SK-N-SH (cell line): ENCODE measurements at regions not wholly inside any gene's neighbourhood (a gene's known extent, or its start where the extent isn't known, plus 50 kb on each side); places are given as distances from the start of the nearest gene placed in this dataset.

Experiments used
- CTCF ChIA-PET: fragments of 300-600, 350-600 bp; formaldehyde crosslinking; extraction: SDS; loops from one replicate; lab custom pipeline; 2021; lab: Yijun Ruan, JAX
- POLR2A ChIA-PET: fragments of 350-600 bp; sonication (Branson Sonifier 250); formaldehyde crosslinking; extraction: SDS; loops from one replicate; lab custom pipeline; 2020; ENCODE audit warnings: antibody characterized with exemption, inconsistent platforms; lab: Yijun Ruan, JAX
- DNase-seq: peaks from one replicate; pipeline ENCODE4 v3.0.0; 2012
- H2AFZ ChIP-seq: fragments of 200-600 bp; sonication (generic); 2 replicates; pipeline ENCODE4 v1.8.1; 2016; ENCODE audit warnings: antibody characterized with exemption, mild to moderate bottlenecking, low read depth
- H3F3A ChIP-seq: fragments of 200-600 bp; sonication (generic); replicated peaks from 2 replicates; pipeline ENCODE3; 2016; ENCODE audit warnings: antibody characterized with exemption, mild to moderate bottlenecking; ENCODE audit not compliant: insufficient read depth
- H3K27ac ChIP-seq, 2 experiments: fragments of 200-500 bp in 1 of 2; fragments of 200-600 bp in 1 of 2; sonication (Bioruptor generic) in 1 of 2; sonication (generic), shearing (Covaris generic) in 1 of 2; 2 replicates each; pipeline versions ENCODE4 v1.5.1 to v1.6.1; 2014 to 2016; ENCODE audit warnings: low read depth in 2 of 2, inconsistent platforms in 1 of 2, low read length in 1 of 2, mild to moderate bottlenecking in 1 of 2, mixed read lengths in 1 of 2
- H3K27me3 ChIP-seq: fragments of 200-600 bp; sonication (generic), shearing (Covaris generic); 2 replicates; pipeline ENCODE4 v1.6.1; 2016; ENCODE audit warnings: mixed run types; ENCODE audit not compliant: insufficient read depth
- H3K36me3 ChIP-seq, 2 experiments: fragments of 200-500 bp in 1 of 2; fragments of 200-600 bp in 1 of 2; sonication (Bioruptor generic) in 1 of 2; sonication (generic) in 1 of 2; replicated peaks in 1 of 2; 2 replicates each; pipeline versions ENCODE3 to v1.5.1; 2014 to 2016; ENCODE audit warnings: low read length in 1 of 2, mild to moderate bottlenecking in 1 of 2; ENCODE audit not compliant: insufficient read depth in 2 of 2, control insufficient read depth in 1 of 2
- H3K4me1 ChIP-seq, 2 experiments: fragments of 200-500 bp in 1 of 2; fragments of 200-600 bp in 1 of 2; sonication (Bioruptor generic) in 1 of 2; sonication (generic), shearing (Covaris generic) in 1 of 2; 2 replicates each; pipeline versions ENCODE4 v1.5.1 to v1.6.1; 2014 to 2016; ENCODE audit warnings: low read depth in 1 of 2, low read length in 1 of 2, mixed run types in 1 of 2; ENCODE audit not compliant: insufficient read depth in 2 of 2, control insufficient read depth in 1 of 2
- H3K4me2 ChIP-seq: fragments of 200-600 bp; sonication (generic), shearing (Covaris generic); 2 replicates; pipeline ENCODE4 v1.6.1; 2017; ENCODE audit warnings: mixed run types
- H3K4me3 ChIP-seq, 2 experiments: fragments of 200-500 bp in 1 of 2; fragments of 200-600 bp in 1 of 2; sonication (Bioruptor generic) in 1 of 2; sonication (generic), shearing (Covaris generic) in 1 of 2; 2 replicates each; pipeline versions ENCODE4 v1.5.1 to v1.8.1; 2014 to 2016; ENCODE audit warnings: low read depth in 2 of 2, inconsistent platforms in 1 of 2, low read length in 1 of 2, mild to moderate bottlenecking in 1 of 2, mixed read lengths in 1 of 2, moderate library complexity in 1 of 2
- H3K79me2 ChIP-seq: fragments of 200-600 bp; sonication (generic); 2 replicates; pipeline ENCODE4 v1.8.1; 2017; ENCODE audit warnings: mild to moderate bottlenecking; ENCODE audit not compliant: insufficient read depth
- H3K9ac ChIP-seq: fragments of 200-600 bp; sonication (generic); 2 replicates; pipeline ENCODE4 v1.6.1; 2017; ENCODE audit warnings: mixed run types
- H3K9me2 ChIP-seq: fragments of 200-600 bp; sonication (generic); 2 replicates; pipeline ENCODE4 v1.6.1; 2017; ENCODE audit warnings: mixed run types
- H3K9me3 ChIP-seq: fragments of 200-600 bp; sonication (generic); 2 replicates; pipeline ENCODE4 v1.6.1; 2017; ENCODE audit warnings: mixed run types, mild to moderate bottlenecking, moderate library complexity
- H4K20me1 ChIP-seq: fragments of 200-600 bp; sonication (generic); 2 replicates; pipeline ENCODE4 v1.6.1; 2017; ENCODE audit warnings: mild to moderate bottlenecking, mixed run types; ENCODE audit not compliant: insufficient read depth
- EP300 ChIP-seq, 2 experiments: IDR thresholded peaks; 2 replicates each; pipeline versions ENCODE4 v1.4.0 to v1.6.1; 2012; ENCODE audit warnings: borderline replicate concordance in 1 of 2, low read depth in 1 of 2, low read length in 1 of 2
- EZH2phosphoT487 ChIP-seq: fragments of 200-600 bp; sonication (generic); IDR thresholded peaks from 2 replicates; pipeline ENCODE4 v1.6.1; 2017; ENCODE audit warnings: low read depth, mixed run types, mild to moderate bottlenecking, antibody characterized with exemption, moderate library complexity, borderline replicate concordance
- FOSL2 ChIP-seq: IDR thresholded peaks from 2 replicates; pipeline ENCODE4 v1.4.0; 2012; ENCODE audit warnings: low read depth, mild to moderate bottlenecking, moderate library complexity, borderline replicate concordance
- FOXJ3 ChIP-seq: sonication (generic); formaldehyde crosslinking; IDR thresholded peaks from 2 replicates; pipeline ENCODE4 v1.5.1; 2020; ENCODE audit warnings: mild to moderate bottlenecking, missing genetic modification reagents
- FOXM1 ChIP-seq: IDR thresholded peaks from 2 replicates; pipeline ENCODE4 v1.4.0; 2012; ENCODE audit warnings: low read depth, mild to moderate bottlenecking
- GABPA ChIP-seq: IDR thresholded peaks from 2 replicates; pipeline ENCODE4 v1.4.0; 2012; ENCODE audit warnings: low read depth, mild to moderate bottlenecking
- GATA2 ChIP-seq: sonication (generic); formaldehyde crosslinking; IDR thresholded peaks from 2 replicates; pipeline ENCODE4 v1.5.0; 2020; ENCODE audit warnings: mild to moderate bottlenecking, missing genetic modification reagents
- JUND ChIP-seq: IDR thresholded peaks from 2 replicates; pipeline ENCODE4 v1.4.0; 2012
- MEF2A ChIP-seq: IDR thresholded peaks from 2 replicates; pipeline ENCODE4 v1.4.0; 2012; ENCODE audit warnings: low read depth, borderline replicate concordance
- NFIC ChIP-seq: IDR thresholded peaks from 2 replicates; pipeline ENCODE4 v1.4.0; 2012; ENCODE audit warnings: borderline replicate concordance
- POLR2AphosphoS5 ChIP-seq: IDR thresholded peaks from 2 replicates; pipeline ENCODE4 v1.6.1; 2012; ENCODE audit warnings: low read depth, low read length
- RAD21 ChIP-seq: IDR thresholded peaks from 2 replicates; pipeline ENCODE4 v1.6.1; 2012; ENCODE audit warnings: mild to moderate bottlenecking, low read length
- RCOR1 ChIP-seq: fragments of 150-350 bp; IDR thresholded peaks from 2 replicates; pipeline ENCODE4 v1.6.1; 2017; ENCODE audit warnings: antibody characterized with exemption, low read length
- RFX5 ChIP-seq: IDR thresholded peaks from 2 replicates; pipeline ENCODE4 v1.6.1; 2012; ENCODE audit warnings: mild to moderate bottlenecking, improper control_type of control experiment, low read length
- RXRA ChIP-seq: IDR thresholded peaks from 2 replicates; pipeline ENCODE4 v1.4.0; 2012; ENCODE audit warnings: low read depth, mild to moderate bottlenecking, borderline replicate concordance
- TAF1 ChIP-seq: IDR thresholded peaks from 2 replicates; pipeline ENCODE4 v1.6.1; 2012; ENCODE audit warnings: low read depth, mild to moderate bottlenecking, low read length, moderate library complexity, borderline replicate concordance
- TCF12 ChIP-seq: IDR thresholded peaks from 2 replicates; pipeline ENCODE4 v1.4.0; 2012
- whole genome bisulfite sequencing: methylation state at CpG from one replicate; pipeline ENCODE4 v1.1.6; 2017; ENCODE audit warnings: low lambda C conversion rate; 5-methylcytosine and 5-hydroxymethylcytosine counted together
- TF ChIP-seq, protein P1 (sequence below): IDR thresholded peaks from 2 replicates; pipeline ENCODE4 v1.4.0; 2012; ENCODE audit warnings: low read depth, borderline replicate concordance
- TF ChIP-seq, protein P2 (sequence below): IDR thresholded peaks from 2 replicates; pipeline ENCODE4 v1.4.0; 2012; ENCODE audit warnings: low read depth, borderline replicate concordance
- TF ChIP-seq, protein P3 (sequence below): IDR thresholded peaks from 2 replicates; pipeline ENCODE4; 2012

- TF ChIP-seq, protein P1, sequence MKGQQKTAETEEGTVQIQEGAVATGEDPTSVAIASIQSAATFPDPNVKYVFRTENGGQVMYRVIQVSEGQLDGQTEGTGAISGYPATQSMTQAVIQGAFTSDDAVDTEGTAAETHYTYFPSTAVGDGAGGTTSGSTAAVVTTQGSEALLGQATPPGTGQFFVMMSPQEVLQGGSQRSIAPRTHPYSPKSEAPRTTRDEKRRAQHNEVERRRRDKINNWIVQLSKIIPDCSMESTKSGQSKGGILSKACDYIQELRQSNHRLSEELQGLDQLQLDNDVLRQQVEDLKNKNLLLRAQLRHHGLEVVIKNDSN: no peak
- no peak for TF ChIP-seq FOXM1
These were observed 331.9 kb upstream of the FLRT2 start (continued) for GRCh38 chr14:85198001-85198400.

DNA sequence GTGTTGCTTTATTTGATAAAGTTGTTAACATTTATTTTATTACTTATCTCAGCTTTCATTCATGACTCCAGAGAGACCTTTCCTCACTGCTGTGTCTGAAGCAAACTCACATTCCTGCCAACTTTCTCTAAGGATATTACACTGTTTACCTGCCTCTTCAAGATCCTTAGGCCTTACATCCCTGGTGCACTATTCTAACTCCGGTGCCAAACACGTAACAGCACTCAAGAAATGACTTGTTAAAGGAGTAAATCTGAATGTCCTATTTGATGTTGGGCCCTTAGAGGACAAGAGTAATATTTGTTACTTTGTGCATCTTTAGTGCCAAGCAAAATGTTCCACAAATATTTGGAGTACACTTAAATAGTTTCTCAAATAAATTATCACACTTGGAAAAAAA lies 324.1 kb upstream of the FLRT2 start:
- WGBS: 33% methylated on average over 2 of the region's 2 CpGs
- Histone ChIP-seq H3F3A (no peaks in the 10 kb centered on the region), H3K9ac (no peak overlapping the region), H3K4me2 (no peak overlapping the region), H4K20me1 (no peaks in the 10 kb centered on the region), H3K79me2 (no peaks in the 10 kb centered on the region), H3K4me1 (no peaks in the 10 kb centered on the region), H3K9me2 (no peaks in the 10 kb centered on the region), H2AFZ (no peak overlapping the region), H3K4me3 (no peak overlapping the region), H3K27ac (no peak overlapping the region), H3K9me3 (no peaks in the 10 kb centered on the region), H3K27me3 (no peaks in the 10 kb centered on the region), H3K36me3 (no peaks in the 10 kb centered on the region)
- no peak for DNase-seq
- TF ChIP-seq FOSL2 (no peak), RXRA (no peak), EZH2phosphoT487 (no peak), MEF2A (no peak), RCOR1 (no peak), NFIC (no peak), TAF1 (no peak), RAD21 (no peak)
- TF ChIP-seq, protein P1: no peak
- TF ChIP-seq, protein P2, sequence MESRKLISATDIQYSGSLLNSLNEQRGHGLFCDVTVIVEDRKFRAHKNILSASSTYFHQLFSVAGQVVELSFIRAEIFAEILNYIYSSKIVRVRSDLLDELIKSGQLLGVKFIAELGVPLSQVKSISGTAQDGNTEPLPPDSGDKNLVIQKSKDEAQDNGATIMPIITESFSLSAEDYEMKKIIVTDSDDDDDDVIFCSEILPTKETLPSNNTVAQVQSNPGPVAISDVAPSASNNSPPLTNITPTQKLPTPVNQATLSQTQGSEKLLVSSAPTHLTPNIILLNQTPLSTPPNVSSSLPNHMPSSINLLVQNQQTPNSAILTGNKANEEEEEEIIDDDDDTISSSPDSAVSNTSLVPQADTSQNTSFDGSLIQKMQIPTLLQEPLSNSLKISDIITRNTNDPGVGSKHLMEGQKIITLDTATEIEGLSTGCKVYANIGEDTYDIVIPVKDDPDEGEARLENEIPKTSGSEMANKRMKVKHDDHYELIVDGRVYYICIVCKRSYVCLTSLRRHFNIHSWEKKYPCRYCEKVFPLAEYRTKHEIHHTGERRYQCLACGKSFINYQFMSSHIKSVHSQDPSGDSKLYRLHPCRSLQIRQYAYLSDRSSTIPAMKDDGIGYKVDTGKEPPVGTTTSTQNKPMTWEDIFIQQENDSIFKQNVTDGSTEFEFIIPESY: no peak
- ChIA-PET POLR2A (no interaction called here), CTCF (no interaction called here)

- Histone ChIP-seq H3K36me3 (no peaks in the 10 kb centered on the region), H3K4me3 (no peak overlapping the region), H3F3A (peaks cover 8% of the 10 kb centered on the region), H3K4me1 (no peaks in the 10 kb centered on the region), H3K9me3 (peaks cover 4% of the 10 kb centered on the region; the same call in 1 of the 2 replicates), H3K27me3 (no peaks in the 10 kb centered on the region), H3K27ac (no peak overlapping the region), H3K79me2 (no peaks in the 10 kb centered on the region), H3K9me2 (no peaks in the 10 kb centered on the region), H4K20me1 (no peaks in the 10 kb centered on the region), H2AFZ (no peak overlapping the region), H3K9ac (no peak overlapping the region), H3K4me2 (no peak overlapping the region)
- ChIA-PET CTCF (no interaction called here), POLR2A (no interaction called here)
- WGBS: 5% methylated on average over 4 of the region's 4 CpGs
- DNase-seq: no peak
- TF ChIP-seq RAD21: no peak
- TF ChIP-seq FOXJ3 (CRISPR knock-in tag): no peak
- peak in 1 of 2 experiments; percentile 41; a peak in 1 of 4 replicates for TF ChIP-seq EP300 (IDR thresholded peaks at IDR 0.05; ENCODE audit: borderline replicate concordance in 1 of 2, low read depth in 1 of 2, low read length in 1 of 2)
- peak; percentile 52 for TF ChIP-seq JUND
- TF ChIP-seq, protein P2: no peak
- TF ChIP-seq, protein P3, sequence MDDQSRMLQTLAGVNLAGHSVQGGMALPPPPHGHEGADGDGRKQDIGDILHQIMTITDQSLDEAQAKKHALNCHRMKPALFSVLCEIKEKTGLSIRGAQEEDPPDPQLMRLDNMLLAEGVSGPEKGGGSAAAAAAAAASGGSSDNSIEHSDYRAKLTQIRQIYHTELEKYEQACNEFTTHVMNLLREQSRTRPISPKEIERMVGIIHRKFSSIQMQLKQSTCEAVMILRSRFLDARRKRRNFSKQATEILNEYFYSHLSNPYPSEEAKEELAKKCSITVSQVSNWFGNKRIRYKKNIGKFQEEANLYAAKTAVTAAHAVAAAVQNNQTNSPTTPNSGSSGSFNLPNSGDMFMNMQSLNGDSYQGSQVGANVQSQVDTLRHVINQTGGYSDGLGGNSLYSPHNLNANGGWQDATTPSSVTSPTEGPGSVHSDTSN: peak; percentile 13; the same call in 1 of the 2 replicates
- no peak for TF ChIP-seq GATA2
- TF ChIP-seq POLR2AphosphoS5: no peak
- TF ChIP-seq FOSL2: peak; percentile 4; the same call in 1 of the 2 replicates
- no peak for TF ChIP-seq RFX5
- peak; percentile 66 for TF ChIP-seq TCF12
- TF ChIP-seq GABPA: no peak
These were observed 315.5 kb upstream of the FLRT2 start for GRCh38 chr14:85214471-85214870.
